HG03460 (cell line): ENCODE measurements at regions not wholly inside any gene's neighbourhood (a gene's known extent, or its start where the extent isn't known, plus 50 kb on each side); places are given as distances from the start of the nearest gene placed in this dataset.

Experiments used
- ATAC-seq: cut with Tn5 transposase; IDR thresholded peaks from one replicate; pipeline ENCODE4 v1.9.1; 2021; ENCODE audit not compliant: unreplicated experiment

DNA sequence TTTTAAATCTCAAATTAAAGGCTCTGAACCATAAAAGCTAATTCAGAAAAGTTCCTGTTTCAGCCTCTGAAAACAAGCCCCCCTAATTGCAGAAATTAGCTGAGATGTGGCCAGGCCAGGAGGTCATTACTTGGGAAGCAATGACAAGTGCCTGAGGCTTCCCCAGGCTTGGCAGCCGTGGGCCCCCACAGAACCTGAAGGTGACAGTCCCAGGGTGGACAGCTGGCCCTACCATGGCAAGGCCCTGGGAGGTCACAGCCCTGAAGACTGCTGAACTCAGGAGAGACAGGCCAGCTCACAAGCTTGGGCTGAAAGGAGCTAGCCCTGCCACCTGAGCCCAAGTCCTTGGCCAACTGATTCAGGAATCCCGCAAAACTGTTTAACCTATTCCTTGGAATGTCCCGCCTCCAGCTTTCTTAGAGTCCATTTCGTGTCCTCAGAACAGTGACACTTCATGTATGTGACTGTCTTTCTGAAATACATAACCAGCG is 54.3 kb upstream of the PKDCC start:
- no peak for ATAC-seq

DNA sequence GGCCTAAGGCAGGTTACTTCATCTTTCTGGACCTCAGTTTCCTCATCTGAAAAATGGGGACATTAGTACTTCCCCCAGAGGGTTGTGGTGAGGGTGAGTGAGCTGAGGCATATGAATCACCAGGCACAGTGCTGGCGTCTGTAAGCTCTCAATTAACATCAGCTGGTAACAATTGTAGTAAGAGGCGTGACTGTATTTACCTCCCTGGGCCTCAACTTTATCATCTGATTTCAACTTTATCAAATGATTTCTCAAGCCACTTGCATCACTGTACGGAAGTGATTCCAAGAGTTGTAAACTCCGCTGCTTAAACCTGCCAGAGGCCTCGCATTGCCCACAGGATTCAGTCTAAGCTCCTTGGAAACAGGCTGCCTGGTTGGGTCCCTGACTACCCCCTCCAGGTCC is 53.6 kb upstream of the PKDCC start:
- ATAC-seq: no peak

DNA sequence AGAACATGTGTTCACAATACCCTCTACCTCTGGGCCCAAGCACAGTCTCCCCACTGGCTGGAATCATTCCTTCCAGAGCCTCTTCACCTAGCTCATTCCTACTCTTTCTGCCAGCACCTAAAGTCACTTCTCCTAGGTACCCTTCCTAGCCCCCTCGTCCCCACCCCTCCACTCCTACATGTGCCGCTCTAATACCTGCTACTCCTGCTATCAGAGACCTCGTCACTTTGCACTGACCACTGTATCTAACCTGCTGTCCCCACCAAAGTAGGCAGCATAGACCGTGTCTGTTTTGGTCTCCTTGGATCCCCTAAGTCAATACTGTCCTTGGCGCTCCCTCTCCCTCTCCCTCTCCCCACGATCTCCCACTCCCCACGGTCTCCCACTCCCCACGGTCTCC is 53.2 kb upstream of the PKDCC start:
- ATAC-seq: no peak

DNA sequence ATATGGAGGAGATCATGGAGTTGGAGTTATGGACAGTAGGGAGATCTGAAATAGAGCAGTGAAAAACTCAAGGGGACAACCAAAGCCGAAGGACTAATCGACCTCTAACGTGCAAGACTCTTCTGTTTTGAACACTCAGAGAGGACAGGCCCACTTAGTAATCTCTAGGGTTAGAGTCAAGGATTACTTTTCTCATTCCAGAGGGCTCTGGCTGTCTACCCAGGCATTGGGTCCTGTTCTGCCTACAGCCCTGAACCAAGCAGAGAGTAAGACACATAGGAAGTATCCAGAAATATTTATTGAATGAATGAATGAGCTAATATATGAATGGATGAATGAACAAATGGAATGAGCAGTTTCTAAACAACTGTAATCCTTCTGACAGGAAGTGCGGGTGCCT is 50.3 kb upstream of the PKDCC start:
- no peak for ATAC-seq
